ENCODE measurements at regions not wholly inside any gene's neighbourhood (a gene's known extent, or its start where the extent isn't known, plus 50 kb on each side); places are given as distances from the start of the nearest gene placed in this dataset.

DNA sequence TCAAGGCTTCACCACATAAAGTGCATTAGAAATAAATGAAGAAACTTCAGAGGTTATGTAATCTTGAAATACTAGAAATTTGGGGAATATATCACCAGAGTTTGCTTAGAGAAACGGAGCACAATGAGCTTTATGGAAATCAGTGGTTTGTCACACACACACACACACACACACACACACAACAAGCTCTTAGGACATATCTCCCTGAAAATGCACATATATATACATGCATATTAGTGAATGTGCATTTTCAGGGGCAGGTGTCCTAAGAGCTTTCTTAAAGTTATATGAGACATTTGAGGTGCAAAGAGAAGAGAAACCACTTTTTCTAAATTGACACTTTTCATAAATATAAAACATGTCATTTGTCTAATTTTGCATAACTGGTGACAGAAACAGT is 93.7 kb upstream of the CARD18 start:
- no peak for DNase-seq (ENCODE audit: low read depth)

DNA sequence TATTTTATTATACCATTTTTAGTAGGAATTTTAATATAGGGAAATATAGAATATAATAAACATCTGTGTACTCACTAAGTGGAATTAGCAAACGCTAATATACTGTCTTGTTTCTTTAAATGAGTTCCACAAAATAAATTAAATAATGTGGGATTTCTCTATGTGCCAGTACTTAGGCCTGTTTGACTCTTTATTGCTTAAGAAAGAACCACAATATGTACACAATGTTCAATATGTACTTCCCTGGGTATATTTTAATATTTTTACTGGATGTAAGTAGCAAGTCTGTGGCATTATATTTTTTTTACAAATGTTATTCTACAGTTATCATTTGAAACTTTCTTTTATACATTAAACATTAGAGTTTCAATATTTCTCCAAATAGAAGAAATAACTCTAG is 92.5 kb upstream of the CARD18 start:
- DNase-seq (ENCODE audit: low read depth): no peak

DNA sequence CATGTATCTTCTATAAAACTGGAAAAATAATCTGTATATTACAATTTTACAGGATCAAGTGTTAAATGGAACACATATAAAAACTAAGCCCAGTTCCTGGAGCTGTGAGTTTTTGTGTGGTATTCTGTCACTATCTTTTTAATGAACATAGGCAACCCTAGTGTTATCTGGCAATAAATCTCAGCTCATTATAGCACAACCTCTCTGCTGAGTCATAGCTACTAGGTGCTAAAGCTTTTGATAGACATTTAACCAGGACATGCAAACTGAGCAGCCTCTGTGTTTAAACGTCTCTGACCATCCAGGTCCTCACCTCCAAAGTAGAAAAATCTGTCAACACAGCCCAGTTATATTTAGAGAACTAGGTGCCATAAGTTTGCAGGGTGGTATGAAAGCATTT is 91.0 kb upstream of the CARD18 start:
- no peak for DNase-seq (ENCODE audit: low read depth)

DNA sequence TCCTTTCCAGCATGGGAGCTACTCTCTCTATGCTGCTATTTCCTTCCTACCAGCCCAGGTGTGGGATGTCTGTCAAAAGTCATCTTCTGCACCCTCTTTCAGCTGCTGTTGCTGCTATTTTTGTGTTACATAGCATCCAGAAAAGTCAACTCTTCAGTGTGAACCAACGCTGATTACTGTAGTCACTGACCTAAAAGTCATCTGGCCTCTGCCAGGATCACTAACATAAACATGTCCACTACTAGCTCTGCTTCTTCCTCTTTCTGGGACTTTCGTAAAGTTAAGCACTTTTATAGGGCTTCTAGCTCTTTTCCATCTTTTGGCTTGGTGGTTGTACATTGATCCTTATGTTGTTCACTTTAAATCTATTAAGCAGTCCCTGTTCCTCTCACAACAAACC is 90.2 kb upstream of the CARD18 start:
- no peak for DNase-seq (ENCODE audit: low read depth)

DNA sequence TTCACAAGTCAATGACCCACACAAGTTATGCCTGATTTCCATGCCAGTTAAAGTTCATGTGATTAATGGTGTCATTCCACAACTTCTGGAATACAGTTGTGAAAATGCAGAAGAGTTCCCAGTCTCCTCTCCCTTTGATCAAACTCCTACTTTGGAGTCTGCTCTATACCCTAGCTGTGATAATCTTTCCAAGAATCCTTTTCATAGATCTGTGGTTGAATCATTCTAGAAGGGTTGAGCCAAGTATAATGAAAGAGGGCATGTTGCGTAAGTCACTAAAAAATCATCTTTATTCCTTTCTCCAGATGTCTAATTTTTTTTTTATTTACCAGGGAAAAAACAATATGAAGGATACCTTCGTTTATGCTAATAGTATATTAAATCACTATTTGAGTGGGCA is 89.7 kb upstream of the CARD18 start:
- peak; percentile 39 for DNase-seq (ENCODE audit: low read depth)

DNA sequence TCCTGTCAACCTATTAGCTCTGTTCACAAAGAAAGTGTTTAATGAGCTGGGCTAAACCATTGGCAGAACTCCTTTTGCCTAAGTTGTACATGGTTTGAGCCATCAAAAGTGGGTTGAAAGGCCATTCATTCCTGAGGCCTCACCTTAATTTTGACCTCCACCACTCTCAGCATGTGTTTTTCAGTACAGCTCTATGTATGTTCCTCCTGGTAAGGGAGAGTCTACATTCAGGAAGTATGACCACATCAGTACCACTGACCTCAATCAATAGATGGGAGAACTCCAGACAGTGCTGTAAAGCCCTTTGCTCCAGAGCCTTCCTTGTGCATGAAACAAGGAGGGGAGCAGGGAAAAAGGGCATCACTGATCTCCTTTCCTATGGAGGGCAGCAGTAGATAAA is 87.8 kb upstream of the CARD18 start:
- DNase-seq (ENCODE audit: low read depth): no peak

DNA sequence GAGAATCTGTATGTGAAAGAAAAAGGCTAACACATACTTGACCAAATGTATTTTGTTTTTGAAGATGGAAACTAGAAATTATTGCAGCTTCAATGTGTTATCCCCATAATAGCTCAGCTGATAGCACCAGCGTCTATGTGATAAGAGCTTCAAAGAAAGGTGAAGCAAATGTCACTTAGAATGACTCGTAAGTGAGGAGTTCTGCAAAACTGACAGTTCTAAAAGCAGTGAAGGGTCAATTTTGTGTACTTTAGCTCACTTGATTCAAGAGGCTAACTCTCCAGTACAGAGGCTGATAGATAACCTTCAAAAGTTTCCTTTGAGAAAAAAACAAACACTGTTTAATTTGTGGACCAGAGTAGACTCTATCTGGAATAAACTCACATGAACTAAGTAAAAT is 87.2 kb upstream of the CARD18 start:
- no peak for DNase-seq (ENCODE audit: low read depth)

DNA sequence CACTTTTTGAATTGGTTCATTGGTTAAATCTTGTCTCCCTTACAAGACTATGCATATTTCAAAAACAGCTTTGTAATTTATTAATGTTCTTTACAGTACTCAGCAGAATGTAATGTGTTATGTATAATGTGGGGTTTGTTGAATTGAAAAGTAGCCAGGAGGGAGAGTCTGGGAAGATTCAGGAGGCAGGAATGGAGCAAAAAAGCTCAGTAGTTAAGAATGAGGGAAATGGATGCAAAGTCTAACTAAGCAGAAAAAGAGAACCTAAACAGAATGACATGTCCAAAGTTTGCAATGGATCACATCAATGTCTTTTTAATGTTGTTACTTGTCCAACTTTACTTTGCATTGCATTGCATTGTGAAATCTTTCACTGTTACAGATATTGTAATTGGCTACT is 86.5 kb upstream of the CARD18 start:
- no peak for DNase-seq (ENCODE audit: low read depth)

DNA sequence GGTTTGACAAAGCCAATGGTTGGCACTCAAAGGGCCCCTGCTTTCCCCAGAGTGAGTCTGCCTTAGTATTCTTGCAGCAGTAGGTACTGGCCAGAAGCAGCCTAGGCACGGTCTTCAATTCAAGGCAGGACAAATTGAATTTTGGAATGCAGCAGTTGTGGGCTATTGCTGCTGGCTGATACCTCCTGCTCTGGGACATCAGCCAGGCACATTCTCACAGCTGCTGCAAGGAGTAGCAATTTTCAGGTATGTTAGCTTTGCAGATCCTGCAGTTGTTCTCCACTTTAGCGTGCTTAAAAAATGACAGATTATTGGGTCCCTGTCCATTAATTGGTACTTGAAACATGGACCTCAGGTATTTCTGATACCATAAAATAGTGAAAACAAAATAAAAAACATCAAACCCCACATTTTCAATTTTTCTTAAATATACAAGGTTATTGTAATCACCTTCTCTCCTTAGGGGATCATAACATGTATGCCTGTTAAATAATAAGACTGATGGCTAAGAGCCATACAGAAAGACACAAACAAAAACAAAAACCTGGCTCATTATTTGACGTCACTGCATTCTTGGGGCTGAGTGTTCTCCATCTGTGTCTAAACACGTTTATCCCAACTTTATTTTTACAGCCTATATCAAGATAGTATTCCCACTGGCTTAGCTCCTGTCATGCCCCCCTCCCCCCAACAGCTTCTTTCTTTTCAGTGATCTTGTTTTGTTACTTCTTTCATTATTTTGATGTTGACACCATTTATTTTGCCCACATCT is 85.1 kb upstream of the CARD18 start:
- DNase-seq (ENCODE audit: low read depth): no peak

DNA sequence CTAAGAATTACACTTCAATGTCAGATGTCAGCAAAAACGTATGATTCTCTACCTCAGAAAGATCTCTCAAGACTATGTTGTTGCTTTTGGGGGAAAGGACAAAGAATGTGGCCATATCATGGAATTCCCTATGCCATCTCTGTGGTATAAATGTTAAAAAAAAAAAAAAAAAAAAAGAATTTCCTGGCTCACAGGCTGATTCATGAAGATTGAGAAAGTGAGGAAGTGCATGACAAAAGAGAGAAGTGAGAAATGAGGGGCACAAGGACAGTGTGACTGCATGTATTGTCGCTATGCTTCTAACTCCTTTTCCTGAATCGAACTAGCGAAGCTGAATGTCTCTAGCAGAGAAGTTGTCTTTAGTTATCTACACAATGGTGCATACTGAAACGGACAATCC is 80.6 kb upstream of the CARD18 start:
- DNase-seq (ENCODE audit: low read depth): no peak

DNA sequence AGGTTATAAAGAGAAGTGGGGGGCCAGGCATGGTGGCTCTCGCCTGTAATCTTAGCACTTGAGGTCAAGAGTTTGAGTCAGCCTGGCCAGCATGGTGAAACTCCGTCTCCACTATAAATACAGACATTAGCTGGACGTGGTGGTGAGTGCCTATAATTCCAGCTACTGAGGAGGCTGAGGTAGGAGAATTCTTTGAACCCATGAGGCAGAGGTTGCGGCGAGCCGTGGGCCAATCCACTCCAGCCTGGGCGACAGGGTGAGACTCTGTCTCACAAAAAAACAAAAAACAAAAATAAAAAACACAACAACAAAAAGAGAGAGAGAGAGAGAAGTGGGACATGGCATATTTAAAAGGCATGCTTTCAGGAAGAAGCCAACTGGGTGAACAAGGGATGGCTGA is 80.1 kb upstream of the CARD18 start:
- no peak for DNase-seq (ENCODE audit: low read depth)

DNA sequence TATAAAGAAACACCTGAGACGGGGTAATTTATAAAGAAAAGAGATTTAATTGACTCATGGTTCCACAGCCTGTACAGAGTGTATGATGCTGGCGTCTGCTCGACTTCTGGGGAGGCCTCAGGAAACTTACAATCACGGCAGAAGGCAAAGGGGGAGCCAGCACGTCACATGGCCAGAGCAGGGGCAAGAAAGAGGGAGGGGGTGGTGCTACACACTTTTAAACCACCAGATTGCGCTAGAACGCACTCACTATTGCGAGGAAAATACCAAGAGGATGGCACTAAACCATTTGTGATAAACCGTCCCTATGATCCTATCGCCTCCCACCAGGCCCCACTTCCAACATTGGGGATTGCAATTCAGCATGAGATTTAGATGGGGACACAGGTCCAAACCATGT is 79.7 kb upstream of the CARD18 start:
- no peak for DNase-seq (ENCODE audit: low read depth)

DNA sequence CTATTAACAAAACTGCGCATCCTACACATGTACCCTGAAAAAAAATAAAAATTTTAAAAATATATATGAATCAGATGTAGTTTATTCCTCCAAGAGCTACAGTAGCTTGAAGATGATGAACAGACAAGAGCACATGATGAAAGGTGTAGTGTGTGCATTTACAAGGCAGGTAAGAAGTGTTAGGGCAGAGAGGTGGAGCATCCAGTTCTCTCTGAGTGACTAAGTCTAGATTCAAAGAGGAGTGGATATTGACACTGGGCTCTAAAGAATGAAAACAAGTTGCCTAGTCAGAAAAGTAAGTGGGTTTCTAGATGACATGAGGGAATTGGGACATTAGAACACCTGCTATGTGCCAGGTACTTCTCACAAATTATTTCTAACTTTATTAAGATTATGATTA is 76.0 kb upstream of the CARD18 start:
- no peak for DNase-seq (ENCODE audit: low read depth)

DNA sequence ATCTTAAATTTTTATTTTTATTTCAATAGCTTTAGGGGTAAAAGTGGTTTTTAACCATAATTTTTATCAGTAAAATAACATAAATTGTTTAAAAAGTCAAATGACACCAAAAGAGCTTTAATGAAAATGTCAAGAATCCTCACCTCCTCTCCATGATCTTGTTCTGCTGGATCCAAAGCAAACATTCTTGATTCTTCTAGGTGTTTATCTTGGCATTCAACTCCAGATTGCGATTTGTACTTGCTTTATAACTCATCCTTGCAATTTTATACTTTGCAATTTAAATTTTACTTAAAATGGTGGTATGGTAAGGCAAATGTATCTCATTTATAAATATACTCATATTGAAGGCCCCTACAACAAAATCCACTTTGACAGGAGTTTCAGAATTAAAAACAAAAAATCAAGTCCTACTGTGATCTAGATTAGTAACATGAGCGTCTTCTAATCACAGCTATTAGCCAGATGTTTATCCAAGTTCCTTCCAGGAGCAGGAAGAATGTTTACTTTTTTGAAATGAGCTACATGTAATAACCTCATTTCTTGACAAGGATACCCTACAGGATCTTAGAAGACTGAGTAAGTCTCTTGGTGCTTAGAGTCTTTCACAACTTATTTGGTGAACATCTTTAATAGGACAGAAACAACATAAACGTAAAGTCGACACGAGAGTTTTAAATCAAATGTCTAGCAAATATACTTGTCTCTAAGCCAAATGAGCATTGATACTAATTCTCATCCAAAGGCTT is 72.4 kb upstream of the CARD18 start:
- DNase-seq (ENCODE audit: low read depth): peak; percentile 14

DNA sequence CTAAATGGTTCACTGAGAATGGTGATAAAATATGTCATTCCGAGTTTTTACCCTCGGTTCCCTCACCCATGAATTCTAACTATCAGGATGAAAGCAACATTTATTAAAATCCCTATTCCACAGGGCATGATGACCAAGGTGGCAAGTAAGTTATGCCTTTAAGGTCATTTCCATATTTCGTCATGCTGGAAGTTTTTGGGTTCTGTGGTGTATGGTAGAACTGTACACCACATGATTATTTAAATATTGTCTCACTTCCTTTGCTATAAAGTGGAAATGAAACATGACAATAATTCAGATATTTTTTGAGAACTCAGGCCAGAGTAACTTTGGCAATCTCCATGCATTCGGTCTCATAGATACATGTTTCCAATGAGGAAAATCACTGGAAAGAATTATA is 68.5 kb upstream of the CARD18 start:
- DNase-seq (ENCODE audit: low read depth): no peak

DNA sequence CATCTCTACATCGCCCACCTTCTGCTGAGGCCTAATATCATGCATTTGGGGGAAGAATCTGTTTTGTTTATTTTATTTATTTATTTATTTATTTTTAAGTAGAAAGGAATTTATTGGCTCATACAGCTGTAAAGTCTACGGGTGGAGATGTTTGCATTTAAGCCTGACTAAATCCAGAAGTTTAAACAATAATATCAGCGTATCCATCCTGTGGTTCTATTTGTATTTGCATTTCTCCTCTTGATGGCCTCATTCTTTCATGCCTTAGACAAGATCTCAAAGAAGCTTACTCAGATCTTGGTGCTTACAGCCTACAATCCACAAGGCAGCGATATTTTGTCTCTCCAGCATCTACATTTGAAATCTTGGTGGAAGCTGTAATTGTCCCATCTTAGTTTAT is 67.1 kb upstream of the CARD18 start:
- DNase-seq (ENCODE audit: low read depth): no peak

DNA sequence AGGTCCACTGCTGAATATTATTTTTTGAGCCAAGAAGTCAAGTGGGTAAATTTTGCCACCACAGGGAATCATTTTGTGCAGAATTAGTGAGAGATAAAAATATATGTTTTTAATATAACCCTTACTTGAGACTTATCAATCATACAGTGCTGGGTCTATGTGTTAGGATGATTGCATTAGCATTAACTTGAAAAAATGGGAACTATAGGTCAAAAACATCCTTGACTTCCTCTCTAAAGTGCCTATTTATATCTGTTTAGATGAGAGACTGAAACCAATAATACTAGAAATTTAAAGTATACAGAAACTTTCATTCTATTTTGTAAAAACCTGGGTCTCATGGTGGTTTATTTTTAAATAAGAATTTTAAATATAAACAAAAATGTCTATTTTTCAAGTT is 65.1 kb upstream of the CARD18 start:
- DNase-seq (ENCODE audit: low read depth): no peak

DNA sequence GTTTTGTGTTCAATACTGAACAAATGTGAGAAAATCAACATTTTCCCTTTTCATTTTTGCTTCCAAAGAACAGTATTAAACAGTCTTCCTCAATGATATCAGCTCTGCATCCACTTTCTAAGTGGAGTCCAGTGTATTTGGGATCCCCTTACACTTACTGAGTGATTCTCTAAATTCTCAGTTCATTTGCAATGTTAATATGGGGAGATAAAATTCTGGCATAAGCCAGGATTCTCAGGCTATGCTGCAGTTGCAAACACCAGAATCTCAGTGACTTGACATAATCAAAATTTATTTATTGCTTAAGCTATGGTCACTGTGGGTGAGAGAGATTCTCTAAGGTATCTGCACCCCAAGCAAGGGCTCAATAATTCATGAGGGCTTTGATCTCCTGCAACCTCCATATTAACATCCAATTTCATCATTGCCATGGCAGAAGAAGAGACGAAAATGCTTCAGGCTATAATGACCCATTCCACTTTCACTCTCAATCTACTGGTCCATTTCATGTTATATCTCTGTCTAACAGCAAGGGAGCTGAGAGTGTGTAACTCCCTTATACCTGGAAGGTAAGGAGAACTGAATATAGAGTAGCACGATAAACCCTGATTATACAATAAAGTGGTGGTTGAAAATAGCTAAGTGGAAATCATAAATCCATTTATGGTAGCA is 64.1 kb upstream of the CARD18 start:
- DNase-seq (ENCODE audit: low read depth): no peak

DNA sequence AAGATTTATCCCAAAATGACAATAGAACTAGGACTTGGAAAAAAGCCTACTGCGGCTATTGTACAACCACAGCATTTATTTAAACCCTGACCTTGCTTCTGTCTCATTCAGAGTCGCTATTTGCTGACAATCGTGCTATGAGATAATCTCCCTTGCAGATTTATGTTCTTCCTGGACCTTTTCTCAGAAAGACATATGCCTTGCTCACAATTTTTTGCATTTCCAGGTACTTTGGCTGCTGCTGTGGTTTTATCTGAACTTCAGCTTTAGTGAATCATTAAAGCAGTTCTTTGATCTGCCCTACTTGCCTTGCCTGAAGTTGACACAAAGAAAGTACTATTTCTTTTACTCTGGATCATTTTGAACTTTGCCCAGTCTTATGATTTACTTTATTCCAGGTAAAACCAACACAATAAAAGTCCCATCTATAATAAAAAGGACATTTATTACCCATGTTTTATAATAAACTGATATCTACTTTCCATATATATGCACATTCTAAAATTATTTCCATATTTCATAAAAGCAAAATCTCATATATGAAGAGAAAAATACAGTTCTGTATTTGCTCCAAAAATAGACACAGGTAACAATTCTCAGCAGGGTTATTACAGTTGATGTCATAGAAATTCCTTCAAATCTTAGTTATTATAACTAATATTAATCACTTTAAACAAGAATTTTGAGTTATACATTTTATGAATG is 63.4 kb upstream of the CARD18 start:
- DNase-seq (ENCODE audit: low read depth): no peak

DNA sequence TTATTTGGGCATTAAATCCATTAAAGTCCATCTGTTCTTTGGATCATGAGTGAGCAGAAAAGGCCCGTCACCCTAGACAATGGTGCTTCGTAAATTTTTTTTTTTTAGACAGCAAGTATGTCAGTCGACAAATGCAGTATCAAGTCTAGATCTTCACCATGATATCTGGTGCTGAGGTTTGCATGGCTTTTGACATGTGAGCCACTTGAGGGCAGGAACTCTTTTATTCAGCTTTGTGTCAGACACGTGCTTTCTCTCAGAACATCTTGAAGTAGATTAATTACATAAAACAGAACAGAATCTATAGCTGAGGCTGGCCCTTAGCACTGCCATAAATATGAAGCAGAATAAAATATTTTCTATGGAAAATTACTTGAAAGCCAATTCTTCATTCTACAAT is 62.9 kb upstream of the CARD18 start:
- no peak for DNase-seq (ENCODE audit: low read depth)

DNA sequence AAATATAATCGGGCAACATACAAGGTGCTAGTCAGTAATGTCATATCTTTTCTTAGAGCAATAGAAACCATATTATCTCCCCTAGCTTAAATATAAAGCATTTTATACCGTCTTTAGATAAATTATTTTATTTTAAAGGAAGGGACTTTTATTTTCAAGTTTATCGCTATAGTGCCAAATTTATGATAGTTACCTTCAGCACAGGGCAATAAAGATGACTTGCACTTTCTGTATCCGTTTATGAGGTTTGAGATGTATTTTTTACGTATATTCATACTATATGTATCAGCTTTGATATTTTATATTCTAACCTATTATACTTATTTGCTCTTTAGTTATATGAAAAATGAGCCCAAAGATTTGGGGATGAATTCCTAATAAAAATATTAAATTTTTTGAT is 61.6 kb upstream of the CARD18 start:
- DNase-seq (ENCODE audit: low read depth): no peak

DNA sequence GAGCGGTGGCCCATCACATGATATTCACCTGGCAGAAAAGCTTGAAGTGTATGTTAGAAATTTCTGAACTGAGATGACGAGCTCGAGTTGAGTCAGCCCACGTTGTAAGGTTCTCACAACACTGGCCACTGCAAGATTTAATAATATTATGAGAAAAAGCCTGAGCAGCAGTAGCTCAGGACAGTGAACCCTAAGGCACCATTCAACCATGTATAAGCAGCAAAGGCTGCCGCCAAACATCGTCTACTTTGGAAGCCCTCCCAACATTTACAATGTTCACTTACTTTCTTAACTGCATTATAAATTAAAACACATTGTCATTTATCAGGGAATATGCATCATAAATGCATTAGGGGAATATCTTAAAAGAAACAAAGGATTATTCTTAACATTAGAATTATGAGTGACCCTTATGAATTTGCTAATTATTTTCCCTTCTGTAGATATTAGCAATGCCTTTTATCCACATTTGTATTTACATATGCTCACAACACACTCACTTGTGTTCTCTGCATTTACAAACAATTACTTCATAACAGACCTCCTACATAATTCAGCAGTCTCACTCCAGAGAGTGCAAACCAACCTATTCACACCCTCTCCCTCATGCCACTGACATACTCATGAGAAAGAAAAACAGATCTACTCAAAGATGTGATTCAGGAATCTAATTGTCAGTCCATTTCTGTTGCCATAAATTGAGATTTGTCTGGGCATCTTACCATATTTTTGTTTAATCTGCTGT is 57.7 kb upstream of the CARD18 start:
- DNase-seq (ENCODE audit: low read depth): no peak

All from LHCN-M2 (cell line).